GM12873 (cell line): ENCODE measurements at regions not wholly inside any gene's neighbourhood (a gene's known extent, or its start where the extent isn't known, plus 50 kb on each side); places are given as distances from the start of the nearest gene placed in this dataset.

Source experiments
- CTCF ChIP-seq: IDR thresholded peaks from 2 replicates; pipeline ENCODE4 v1.5.1; 2012; ENCODE audit warnings: low read depth, mild to moderate bottlenecking, moderate library complexity, low read length, control low read depth; ENCODE audit not compliant: insufficient read depth; ENCODE audit errors: missing control alignments

GRCh38 chr11:103829596-103829995 lies 206.8 kb upstream of the DDI1 start:
- TF ChIP-seq CTCF: no peak

- TF ChIP-seq CTCF: no peak
These were observed 206.2 kb upstream of the DDI1 start for GRCh38 chr11:103830205-103830604.

GRCh38 chr11:103832762-103833161 lies 203.7 kb upstream of the DDI1 start:
- TF ChIP-seq CTCF: no peak

- TF ChIP-seq CTCF: no peak
These were observed 194.2 kb upstream of the DDI1 start for GRCh38 chr11:103842191-103842590.

GRCh38 chr11:103842795-103843194 lies 193.6 kb upstream of the DDI1 start:
- TF ChIP-seq CTCF: no peak

GRCh38 chr11:103844327-103845215 lies 191.9 kb upstream of the DDI1 start:
- TF ChIP-seq CTCF: no peak

GRCh38 chr11:103845331-103845730 lies 191.1 kb upstream of the DDI1 start:
- no peak for TF ChIP-seq CTCF
